Endothelial cell of umbilical vein (primary cell): ENCODE measurements at regions not wholly inside any gene's neighbourhood (a gene's known extent, or its start where the extent isn't known, plus 50 kb on each side); places are given as distances from the start of the nearest gene placed in this dataset.

ENCODE experiments used
- BruUV-seq: library from RNA; stranded (reverse); fragments of 400-500 nt; replicated peaks from 2 replicates; lab custom pipeline; 2021; lab: Mats Ljungman, UMichigan
- CTCF ChIA-PET: fragments of 300-600, 350-600 bp; sonication (Branson Sonifier 250); formaldehyde crosslinking; loops from one replicate; lab custom pipeline; 2021; ENCODE audit warnings: antibody characterized with exemption, inconsistent platforms; lab: Charles Lee
- POLR2A ChIA-PET: fragments of 300-600, 350-600 bp; sonication (Branson Sonifier 250); formaldehyde crosslinking; loops from one replicate; lab custom pipeline; 2021; ENCODE audit warnings: antibody characterized with exemption, inconsistent platforms; lab: Charles Lee
- DNase-seq: peaks from one replicate; pipeline ENCODE4 v3.0.0-alpha.2; 2011; ENCODE audit warnings: low read depth, low spot score
- FAIRE-seq: peaks from 2 replicates; lab custom pipeline; 2011; peaks lifted over from hg19 to GRCh38; lab: Jason Lieb, UNC
- H2AFZ ChIP-seq: 2 replicates; pipeline ENCODE4 v1.6.0; 2012; ENCODE audit warnings: low read depth, low read length, control low read depth, inconsistent platforms
- H3K27ac ChIP-seq: 2 replicates; pipeline ENCODE4 v1.5.1; 2011; ENCODE audit warnings: low read depth, mild to moderate bottlenecking, control low read depth, low read length, moderate library complexity; ENCODE audit not compliant: insufficient read depth
- H3K27me3 ChIP-seq, 2 experiments: 2 replicates each; pipeline versions ENCODE4 v1.6.0 to v1.6.1; 2011; ENCODE audit warnings: low read length in 2 of 2, mixed read lengths in 1 of 2; ENCODE audit not compliant: control insufficient read depth in 2 of 2, insufficient read depth in 2 of 2
- H3K36me3 ChIP-seq, 2 experiments: 2 replicates in 1 of 2; 3 replicates in 1 of 2; pipeline ENCODE4 v1.5.1; 2011; ENCODE audit warnings: low read length in 2 of 2, mild to moderate bottlenecking in 1 of 2, moderate library complexity in 1 of 2; ENCODE audit not compliant: control insufficient read depth in 2 of 2, insufficient read depth in 2 of 2; ENCODE audit errors: extremely low read depth in 1 of 2
- H3K4me1 ChIP-seq: 3 replicates; pipeline ENCODE4 v1.5.1; 2011; ENCODE audit warnings: mild to moderate bottlenecking, low read length; ENCODE audit not compliant: control insufficient read depth, insufficient read depth; ENCODE audit errors: extremely low read depth
- H3K4me2 ChIP-seq: 2 replicates; pipeline ENCODE4 v1.6.1; 2011; ENCODE audit warnings: low read length, control low read depth, mixed read lengths; ENCODE audit not compliant: insufficient read depth
- H3K4me3 ChIP-seq, 3 experiments: fragments of 200-600 bp in 1 of 3; sonication (generic), shearing (Covaris generic) in 1 of 3; replicated peaks in 1 of 3; 2 replicates each; pipeline ENCODE4 v1.5.1; 2011 to 2016; ENCODE audit warnings: control low read depth in 3 of 3, low read length in 3 of 3, mild to moderate bottlenecking in 2 of 3, inconsistent platforms in 1 of 3, low read depth in 1 of 3, moderate library complexity in 1 of 3; ENCODE audit not compliant: insufficient read depth in 1 of 3
- H3K79me2 ChIP-seq: 2 replicates; pipeline ENCODE4 v1.6.0; 2012; ENCODE audit warnings: low read length, inconsistent platforms; ENCODE audit not compliant: control insufficient read depth, insufficient read depth
- H3K9ac ChIP-seq: replicated peaks from 2 replicates; pipeline ENCODE3; 2011; ENCODE audit warnings: low read length, control low read depth; ENCODE audit not compliant: insufficient read depth; ENCODE audit errors: extremely low read depth
- H3K9me1 ChIP-seq: replicated peaks from 3 replicates; pipeline ENCODE4 v1.6.0; 2011; ENCODE audit warnings: mild to moderate bottlenecking, low read length; ENCODE audit not compliant: control insufficient read depth, insufficient read depth; ENCODE audit errors: extremely low read depth
- H3K9me3 ChIP-seq: replicated peaks from 2 replicates; pipeline ENCODE4 v1.5.1; 2012; ENCODE audit warnings: low read length, inconsistent platforms; ENCODE audit not compliant: control insufficient read depth, insufficient read depth
- H4K20me1 ChIP-seq: replicated peaks from 2 replicates; pipeline ENCODE3; 2011; ENCODE audit warnings: mild to moderate bottlenecking, low read length; ENCODE audit not compliant: control insufficient read depth, insufficient read depth; ENCODE audit errors: extremely low read depth
- EZH2 ChIP-seq: IDR thresholded peaks from 2 replicates; pipeline ENCODE4 v1.6.1; 2012; ENCODE audit warnings: borderline replicate concordance, low read depth, mild to moderate bottlenecking, moderate library complexity, low read length, inconsistent platforms; ENCODE audit not compliant: severe bottlenecking
- FOS ChIP-seq: IDR thresholded peaks from 2 replicates; pipeline ENCODE4 v1.6.1; 2011; ENCODE audit warnings: mild to moderate bottlenecking, low read length, moderate library complexity, borderline replicate concordance; ENCODE audit not compliant: insufficient read depth
- GATA2 ChIP-seq: IDR thresholded peaks from 2 replicates; pipeline ENCODE4 v1.7.0; 2011; ENCODE audit warnings: low read depth, mild to moderate bottlenecking, moderate library complexity, mixed read lengths, low read length; ENCODE audit not compliant: insufficient read length, insufficient read depth
- JUN ChIP-seq: IDR thresholded peaks from 2 replicates; pipeline ENCODE4 v1.6.1; 2011; ENCODE audit warnings: borderline replicate concordance, low read depth; ENCODE audit not compliant: insufficient read length, insufficient read depth
- MYC ChIP-seq: IDR thresholded peaks from one replicate; pipeline ENCODE4 v1.6.1; 2011; ENCODE audit warnings: mild to moderate bottlenecking, low read depth, low read length
- POLR2A ChIP-seq: IDR thresholded peaks from 2 replicates; pipeline ENCODE4 v1.6.1; 2012; ENCODE audit warnings: low read depth, mild to moderate bottlenecking, control low read depth, low read length
- POLR2AphosphoS5 ChIP-seq: IDR thresholded peaks from 2 replicates; pipeline ENCODE4 v1.6.1; 2012; ENCODE audit warnings: low read depth, mild to moderate bottlenecking, control low read depth, low read length, moderate library complexity; ENCODE audit not compliant: insufficient read depth
- dilution Hi-C: fragments of 300-500 bp; cut with MboI; formaldehyde crosslinking; loops from one replicate; pipeline ENCODE4 v1.15.0; 2019; ENCODE audit warnings: low sequenced_read_pairs; ENCODE audit not compliant: extremely low pct_ligation_motif_present
- intact Hi-C: fragments of 100-400 bp; cut with micrococcal nuclease; formaldehyde crosslinking; loops from one replicate; pipeline ENCODE4 v1.10.0; 2022
- TF ChIP-seq, protein P1 (sequence below): IDR thresholded peaks from 2 replicates; pipeline ENCODE4 v1.6.1; 2011; ENCODE audit not compliant: insufficient read depth, insufficient read length
- TF ChIP-seq, protein P2 (sequence below), 2 donors: IDR thresholded peaks; 1 replicate in 1 of 2; 2 replicates in 1 of 2; pipeline ENCODE4 v1.5.1; 2011; ENCODE audit warnings: low read length in 2 of 2, mild to moderate bottlenecking in 2 of 2, moderate library complexity in 2 of 2, control low read depth in 1 of 2, inconsistent platforms in 1 of 2, low read depth in 1 of 2; ENCODE audit not compliant: insufficient read depth in 1 of 2; ENCODE audit errors: extremely low read depth in 1 of 2

DNA sequence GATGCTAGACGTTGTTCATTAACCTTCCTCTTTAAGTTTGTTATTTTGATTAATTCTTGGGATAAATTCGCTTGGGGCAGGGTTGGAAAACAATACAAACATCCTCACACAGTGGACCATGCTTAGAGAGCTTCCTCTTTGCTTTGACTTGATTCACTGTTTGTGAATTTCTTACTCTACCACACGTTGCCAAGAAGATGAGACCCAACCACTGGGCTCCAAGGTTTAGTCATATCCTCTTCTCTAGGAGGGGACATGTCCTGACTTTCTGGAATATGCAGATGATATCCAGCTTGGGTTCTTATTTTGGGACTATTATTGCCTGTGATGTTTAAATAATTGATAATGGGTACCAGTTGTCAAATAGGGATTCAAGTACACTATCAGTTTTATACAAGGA, 428.2 kb downstream of the ATP23 start:
- H3K27ac ChIP-seq = no peak overlapping the region
- H3K9me3 ChIP-seq = no peaks in the 10 kb centered on the region
- intact Hi-C loops (no loop called here), dilution Hi-C loops (no loop called here)
- FAIRE-seq (no peak), DNase-seq (no peak)
- H4K20me1 ChIP-seq = no peaks in the 10 kb centered on the region
- BruUV-seq = no TSS peak
- H3K9me1 ChIP-seq = no peaks in the 10 kb centered on the region
- no peak for TF ChIP-seq POLR2A
- no peak for TF ChIP-seq MYC
- no peak for TF ChIP-seq POLR2AphosphoS5
- TF ChIP-seq, protein P1, sequence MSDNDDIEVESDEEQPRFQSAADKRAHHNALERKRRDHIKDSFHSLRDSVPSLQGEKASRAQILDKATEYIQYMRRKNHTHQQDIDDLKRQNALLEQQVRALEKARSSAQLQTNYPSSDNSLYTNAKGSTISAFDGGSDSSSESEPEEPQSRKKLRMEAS = no peak
- no peak for TF ChIP-seq GATA2
- TF ChIP-seq, protein P2, sequence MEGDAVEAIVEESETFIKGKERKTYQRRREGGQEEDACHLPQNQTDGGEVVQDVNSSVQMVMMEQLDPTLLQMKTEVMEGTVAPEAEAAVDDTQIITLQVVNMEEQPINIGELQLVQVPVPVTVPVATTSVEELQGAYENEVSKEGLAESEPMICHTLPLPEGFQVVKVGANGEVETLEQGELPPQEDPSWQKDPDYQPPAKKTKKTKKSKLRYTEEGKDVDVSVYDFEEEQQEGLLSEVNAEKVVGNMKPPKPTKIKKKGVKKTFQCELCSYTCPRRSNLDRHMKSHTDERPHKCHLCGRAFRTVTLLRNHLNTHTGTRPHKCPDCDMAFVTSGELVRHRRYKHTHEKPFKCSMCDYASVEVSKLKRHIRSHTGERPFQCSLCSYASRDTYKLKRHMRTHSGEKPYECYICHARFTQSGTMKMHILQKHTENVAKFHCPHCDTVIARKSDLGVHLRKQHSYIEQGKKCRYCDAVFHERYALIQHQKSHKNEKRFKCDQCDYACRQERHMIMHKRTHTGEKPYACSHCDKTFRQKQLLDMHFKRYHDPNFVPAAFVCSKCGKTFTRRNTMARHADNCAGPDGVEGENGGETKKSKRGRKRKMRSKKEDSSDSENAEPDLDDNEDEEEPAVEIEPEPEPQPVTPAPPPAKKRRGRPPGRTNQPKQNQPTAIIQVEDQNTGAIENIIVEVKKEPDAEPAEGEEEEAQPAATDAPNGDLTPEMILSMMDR (IDR thresholded peaks at IDR 0.05; ENCODE audit: extremely low read depth in 1 of 2, insufficient read depth in 1 of 2, low read depth in 1 of 2, low read length in 2 of 2) = no peak
- no peak for TF ChIP-seq JUN
- TF ChIP-seq EZH2 = no peak
- no peak for TF ChIP-seq FOS
- H3K36me3 ChIP-seq = no peaks in the 10 kb centered on the region
- ChIA-PET POLR2A (no interaction called here), CTCF (interaction anchor here (1.1 to 1.3 kb wide), 2 partner anchors 23 to 27 kb away, joined by 3 read pairs; no protein-coding TSS in a partner anchor)
- no peak overlapping the region for H3K9ac ChIP-seq
- no peaks in the 10 kb centered on the region for H3K79me2 ChIP-seq
- H2AFZ ChIP-seq = no peak overlapping the region
- H3K4me1 ChIP-seq = no peaks in the 10 kb centered on the region
- no peak overlapping the region for H3K4me2 ChIP-seq
- no peaks in the 10 kb centered on the region for H3K27me3 ChIP-seq
- H3K4me3 ChIP-seq = no peak overlapping the region
